ENCODE measurements at regions not wholly inside any gene's neighbourhood (a gene's known extent, or its start where the extent isn't known, plus 50 kb on each side); places are given as distances from the start of the nearest gene placed in this dataset.

DNA sequence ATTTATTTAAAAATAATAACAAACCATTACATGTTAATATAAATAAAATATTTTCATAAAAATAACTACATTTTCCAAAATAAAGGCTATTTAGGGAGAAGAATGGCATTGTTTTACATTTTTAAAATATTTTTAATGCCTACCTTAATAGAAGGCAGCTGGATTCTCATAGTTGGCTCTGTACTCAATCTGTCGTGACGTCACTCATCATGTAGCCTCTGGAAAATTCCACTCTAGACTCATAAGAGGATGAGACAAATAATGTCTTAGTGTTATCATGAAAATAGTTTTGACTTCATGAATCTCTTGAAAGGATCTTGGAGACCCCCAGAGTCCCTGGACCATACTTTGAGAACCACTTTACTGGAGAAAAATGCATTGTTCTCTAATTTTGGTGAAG, 93.1 kb downstream of the NXNL2 start:
- Histone ChIP-seq H3K4me2 (no peak overlapping the region), H3K27me3 (ENCODE audit: insufficient read depth) (no peaks in the 10 kb centered on the region), H3K79me2 (ENCODE audit: insufficient read depth) (no peaks in the 10 kb centered on the region), H3K4me3 (ENCODE audit: low read depth in 2 of 2, low read length in 1 of 2) (no peak overlapping the region), H3F3A (replicated peaks; ENCODE audit: insufficient read depth) (no peaks in the 10 kb centered on the region), H2AFZ (ENCODE audit: low read depth) (no peak overlapping the region), H3K9me3 (no peaks in the 10 kb centered on the region), H3K36me3 (replicated peaks in 1 of 2; ENCODE audit: control insufficient read depth in 1 of 2, insufficient read depth in 2 of 2, low read length in 1 of 2) (no peaks in the 10 kb centered on the region), H3K9me2 (no peaks in the 10 kb centered on the region), H3K4me1 (ENCODE audit: control insufficient read depth in 1 of 2, insufficient read depth in 2 of 2, low read depth in 1 of 2, low read length in 1 of 2) (no peaks in the 10 kb centered on the region), H3K9ac (no peak overlapping the region), H4K20me1 (ENCODE audit: insufficient read depth) (no peaks in the 10 kb centered on the region), H3K27ac (ENCODE audit: low read depth in 2 of 2, low read length in 1 of 2) (no peak overlapping the region)
- CTCF ChIA-PET: no interaction called here
- no peak for DNase-seq
- WGBS (ENCODE audit: low lambda C conversion rate): 74% methylated on average over 2 of the region's 2 CpGs
- POLR2A ChIA-PET: no interaction called here
- TF ChIP-seq GABPA (IDR thresholded peaks at IDR 0.05; ENCODE audit: low read depth) (no peak), NRF1 (IDR thresholded peaks at IDR 0.05; ENCODE audit: low read depth, low read length) (no peak), EZH2phosphoT487 (IDR thresholded peaks at IDR 0.05; ENCODE audit: borderline replicate concordance, low read depth) (no peak), SIN3A (IDR thresholded peaks at IDR 0.05; ENCODE audit: borderline replicate concordance, low read depth, low read length) (no peak), RAD21 (IDR thresholded peaks at IDR 0.05; ENCODE audit: low read length) (no peak), GATA2 (CRISPR knock-in tag; IDR thresholded peaks at IDR 0.05) (no peak), FOSL2 (IDR thresholded peaks at IDR 0.05; ENCODE audit: borderline replicate concordance, low read depth) (no peak), RXRA (IDR thresholded peaks at IDR 0.05; ENCODE audit: borderline replicate concordance, low read depth) (no peak), TCF12 (IDR thresholded peaks at IDR 0.05) (no peak), IRF3 (IDR thresholded peaks at IDR 0.05; ENCODE audit: low read depth, low read length) (no peak), JUND (IDR thresholded peaks at IDR 0.05) (no peak), TEAD4 (IDR thresholded peaks at IDR 0.05; ENCODE audit: borderline replicate concordance, insufficient read depth) (no peak), FOXJ3 (CRISPR knock-in tag; IDR thresholded peaks at IDR 0.05) (no peak), RCOR1 (IDR thresholded peaks at IDR 0.05; ENCODE audit: low read length) (no peak), EP300 (IDR thresholded peaks at IDR 0.05; ENCODE audit: borderline replicate concordance in 1 of 2, low read depth in 1 of 2, low read length in 1 of 2) (no peak), CHD2 (IDR thresholded peaks at IDR 0.05; ENCODE audit: low read length, partially characterized antibody) (no peak), YY1 (IDR thresholded peaks at IDR 0.05; ENCODE audit: low read depth) (no peak), SMC3 (IDR thresholded peaks at IDR 0.05; ENCODE audit: low read depth, low read length) (no peak)
- TF ChIP-seq, protein P1, sequence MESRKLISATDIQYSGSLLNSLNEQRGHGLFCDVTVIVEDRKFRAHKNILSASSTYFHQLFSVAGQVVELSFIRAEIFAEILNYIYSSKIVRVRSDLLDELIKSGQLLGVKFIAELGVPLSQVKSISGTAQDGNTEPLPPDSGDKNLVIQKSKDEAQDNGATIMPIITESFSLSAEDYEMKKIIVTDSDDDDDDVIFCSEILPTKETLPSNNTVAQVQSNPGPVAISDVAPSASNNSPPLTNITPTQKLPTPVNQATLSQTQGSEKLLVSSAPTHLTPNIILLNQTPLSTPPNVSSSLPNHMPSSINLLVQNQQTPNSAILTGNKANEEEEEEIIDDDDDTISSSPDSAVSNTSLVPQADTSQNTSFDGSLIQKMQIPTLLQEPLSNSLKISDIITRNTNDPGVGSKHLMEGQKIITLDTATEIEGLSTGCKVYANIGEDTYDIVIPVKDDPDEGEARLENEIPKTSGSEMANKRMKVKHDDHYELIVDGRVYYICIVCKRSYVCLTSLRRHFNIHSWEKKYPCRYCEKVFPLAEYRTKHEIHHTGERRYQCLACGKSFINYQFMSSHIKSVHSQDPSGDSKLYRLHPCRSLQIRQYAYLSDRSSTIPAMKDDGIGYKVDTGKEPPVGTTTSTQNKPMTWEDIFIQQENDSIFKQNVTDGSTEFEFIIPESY (IDR thresholded peaks at IDR 0.05; ENCODE audit: borderline replicate concordance, low read depth): no peak
- TF ChIP-seq, protein P2, sequence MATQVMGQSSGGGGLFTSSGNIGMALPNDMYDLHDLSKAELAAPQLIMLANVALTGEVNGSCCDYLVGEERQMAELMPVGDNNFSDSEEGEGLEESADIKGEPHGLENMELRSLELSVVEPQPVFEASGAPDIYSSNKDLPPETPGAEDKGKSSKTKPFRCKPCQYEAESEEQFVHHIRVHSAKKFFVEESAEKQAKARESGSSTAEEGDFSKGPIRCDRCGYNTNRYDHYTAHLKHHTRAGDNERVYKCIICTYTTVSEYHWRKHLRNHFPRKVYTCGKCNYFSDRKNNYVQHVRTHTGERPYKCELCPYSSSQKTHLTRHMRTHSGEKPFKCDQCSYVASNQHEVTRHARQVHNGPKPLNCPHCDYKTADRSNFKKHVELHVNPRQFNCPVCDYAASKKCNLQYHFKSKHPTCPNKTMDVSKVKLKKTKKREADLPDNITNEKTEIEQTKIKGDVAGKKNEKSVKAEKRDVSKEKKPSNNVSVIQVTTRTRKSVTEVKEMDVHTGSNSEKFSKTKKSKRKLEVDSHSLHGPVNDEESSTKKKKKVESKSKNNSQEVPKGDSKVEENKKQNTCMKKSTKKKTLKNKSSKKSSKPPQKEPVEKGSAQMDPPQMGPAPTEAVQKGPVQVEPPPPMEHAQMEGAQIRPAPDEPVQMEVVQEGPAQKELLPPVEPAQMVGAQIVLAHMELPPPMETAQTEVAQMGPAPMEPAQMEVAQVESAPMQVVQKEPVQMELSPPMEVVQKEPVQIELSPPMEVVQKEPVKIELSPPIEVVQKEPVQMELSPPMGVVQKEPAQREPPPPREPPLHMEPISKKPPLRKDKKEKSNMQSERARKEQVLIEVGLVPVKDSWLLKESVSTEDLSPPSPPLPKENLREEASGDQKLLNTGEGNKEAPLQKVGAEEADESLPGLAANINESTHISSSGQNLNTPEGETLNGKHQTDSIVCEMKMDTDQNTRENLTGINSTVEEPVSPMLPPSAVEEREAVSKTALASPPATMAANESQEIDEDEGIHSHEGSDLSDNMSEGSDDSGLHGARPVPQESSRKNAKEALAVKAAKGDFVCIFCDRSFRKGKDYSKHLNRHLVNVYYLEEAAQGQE (IDR thresholded peaks at IDR 0.05; ENCODE audit: low read depth, low read length): no peak
